ENCODE measurements at regions not wholly inside any gene's neighbourhood (a gene's known extent, or its start where the extent isn't known, plus 50 kb on each side); places are given as distances from the start of the nearest gene placed in this dataset.
"Not testable (repeated sequence)": the region's sequence is repeated elsewhere in the genome, so short reads cannot be mapped to it uniquely, and the experiment has no call there.

DNA sequence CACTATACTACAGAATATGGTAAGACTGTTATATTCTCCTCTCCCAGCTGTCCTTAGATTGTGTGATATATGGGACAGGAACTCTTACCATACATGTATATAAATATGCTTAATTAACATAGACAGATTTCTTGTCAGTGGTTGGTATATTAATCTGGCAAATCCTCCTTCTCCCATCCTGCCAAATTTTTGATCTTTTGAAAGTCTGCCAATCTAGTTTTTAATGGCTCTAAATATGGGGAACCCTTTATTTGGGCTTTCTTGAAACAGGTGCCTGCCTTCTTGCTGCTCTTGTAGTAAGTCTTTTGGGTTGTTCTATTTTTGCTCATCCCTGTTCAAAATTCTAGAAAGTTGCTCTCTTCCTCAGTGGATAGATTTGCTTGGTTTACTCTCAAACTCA is 63.5 kb downstream of the SPATA31D1 start:
- no peak for DNase-seq

DNA sequence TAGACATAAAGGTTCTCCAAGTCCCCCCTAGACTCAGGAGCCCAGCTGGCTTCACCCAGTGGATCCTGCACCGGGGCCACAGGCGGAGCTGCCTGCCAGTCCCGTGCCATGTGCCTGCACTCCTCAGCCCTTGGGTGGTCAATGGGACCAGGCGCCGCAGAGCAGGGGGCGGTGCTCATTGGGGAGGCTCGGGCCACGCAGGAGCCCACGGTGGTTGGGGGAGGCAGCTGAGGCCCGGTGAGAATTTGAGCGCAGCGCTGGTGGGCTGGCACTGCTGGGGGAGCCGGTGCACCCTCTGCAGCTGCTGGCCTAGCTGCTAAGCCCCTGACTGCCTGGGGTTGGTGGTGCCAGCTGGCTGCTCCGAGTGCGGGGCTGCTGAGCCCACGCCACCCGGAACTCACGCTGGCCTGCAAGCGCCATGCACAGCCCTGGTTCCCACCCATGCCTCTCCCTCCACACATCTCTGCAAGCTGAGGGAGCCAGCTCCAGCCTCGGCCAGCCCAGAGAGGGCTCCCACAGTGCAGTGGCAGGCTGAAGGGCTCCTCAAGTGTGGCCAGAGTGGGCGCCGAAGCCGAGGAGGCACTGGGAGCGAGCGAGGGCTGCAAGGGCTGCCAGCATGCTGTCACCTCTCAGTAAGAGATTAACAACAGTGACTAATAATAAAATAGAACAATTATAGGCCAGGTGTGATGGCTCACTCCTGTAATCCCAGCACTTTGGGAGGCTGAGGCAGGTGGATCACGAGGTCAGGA is 65.9 kb downstream of the SPATA31D1 start:
- DNase-seq = no peak

DNA sequence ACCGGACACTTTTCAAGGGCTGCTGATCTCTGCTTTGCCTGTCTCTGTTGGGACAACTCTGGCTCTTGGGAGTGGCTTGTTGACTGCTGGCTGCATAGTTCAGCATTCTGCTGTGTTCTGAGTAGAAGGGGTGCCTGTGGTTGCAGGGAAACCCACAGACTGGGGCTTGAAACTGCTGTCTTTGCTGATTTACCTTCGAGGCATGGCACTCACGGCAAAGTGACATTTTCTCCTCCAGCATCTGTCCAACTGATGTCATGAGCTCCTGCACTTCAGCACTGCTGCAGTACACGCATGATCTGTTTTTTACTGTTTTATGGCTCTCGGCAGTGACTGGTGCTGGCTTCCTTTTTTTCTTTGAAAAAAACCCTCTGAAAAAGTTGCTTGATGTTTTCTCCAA is 69.2 kb downstream of the SPATA31D1 start:
- no peak for DNase-seq

DNA sequence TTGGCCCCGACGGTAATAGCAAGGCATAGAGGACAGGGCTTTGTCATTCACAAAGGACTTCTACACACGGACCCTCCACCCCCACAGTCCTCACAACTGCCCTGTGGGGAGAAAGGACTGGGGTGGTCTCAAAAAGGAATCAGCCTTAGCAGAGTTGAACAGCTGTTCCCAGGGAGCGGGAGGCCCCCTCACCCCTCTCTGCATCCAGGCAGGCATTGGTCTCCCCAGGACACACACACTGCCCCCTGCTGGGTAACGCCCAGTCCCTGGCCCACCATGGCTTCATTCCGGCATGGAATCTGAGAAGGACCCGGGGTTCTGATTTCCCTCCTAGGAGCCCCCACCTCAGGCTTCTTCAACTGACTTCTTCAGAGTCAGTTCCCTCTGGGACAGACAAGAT is 73.2 kb downstream of the SPATA31D1 start:
- not testable (repeated sequence) for DNase-seq

DNA sequence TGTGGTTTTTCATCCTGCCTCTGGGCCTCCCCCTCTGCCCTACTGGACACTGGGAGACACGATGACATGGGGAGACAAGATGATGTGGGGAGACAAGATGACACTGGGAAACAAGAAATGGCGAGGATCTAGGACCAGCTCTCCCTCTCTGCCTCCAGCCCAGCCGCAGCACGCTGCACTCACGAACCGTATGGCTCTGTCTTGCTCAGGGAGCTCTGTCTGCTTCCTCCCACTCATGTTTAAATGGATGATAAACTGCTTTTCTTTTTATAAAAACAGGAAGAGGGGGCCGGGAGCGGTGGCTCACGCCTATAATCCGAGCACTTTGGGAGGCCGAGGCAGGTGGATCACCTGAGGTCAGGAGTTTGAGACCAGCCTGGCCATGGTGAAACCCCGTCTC is 73.7 kb downstream of the SPATA31D1 start:
- DNase-seq = no peak

DNA sequence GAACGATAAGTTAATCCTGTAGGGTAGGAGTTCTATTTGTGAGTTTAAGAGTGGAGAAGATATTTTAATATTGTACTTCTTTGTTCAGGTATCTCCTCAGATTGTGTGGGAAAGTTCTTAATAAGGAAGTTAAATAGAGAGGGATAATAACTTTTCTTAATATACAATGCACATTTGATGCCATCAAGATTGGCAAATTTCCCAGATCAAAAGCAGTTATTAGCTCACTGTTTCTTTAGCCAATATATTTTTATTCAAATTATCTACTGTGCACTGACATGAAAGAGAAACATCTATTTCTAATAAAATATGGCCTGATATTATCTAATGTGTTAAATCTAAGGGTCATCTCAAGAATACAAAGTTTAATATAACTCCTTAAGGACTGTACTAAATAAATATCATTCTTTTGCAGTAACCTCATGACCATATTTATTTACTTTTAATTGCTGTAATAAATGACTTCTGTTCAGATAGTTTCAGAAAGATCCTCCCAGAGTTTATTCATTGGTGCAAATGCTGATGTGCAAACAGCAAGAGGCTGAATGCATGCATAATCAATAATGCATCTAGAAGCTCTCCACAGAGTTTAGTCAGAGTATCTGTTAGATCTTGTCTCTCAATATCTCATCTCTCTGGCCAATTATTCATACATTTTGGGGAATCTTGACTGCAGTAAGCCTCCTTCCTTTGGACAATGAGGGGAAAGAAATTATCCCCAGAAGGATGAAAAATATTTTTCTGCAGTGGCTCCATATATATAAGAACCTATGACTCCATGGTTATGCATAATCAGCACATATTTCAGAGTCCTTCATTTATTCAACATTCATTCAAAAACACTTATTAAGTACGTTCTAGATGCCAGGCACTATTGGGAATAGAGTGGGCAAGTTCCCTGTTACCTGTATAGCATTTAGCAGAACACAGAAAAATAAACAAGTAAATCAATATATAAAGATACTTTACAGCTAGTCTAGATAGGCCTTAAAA is 85.3 kb downstream of the SPATA31D1 start:
- DNase-seq = no peak

DNA sequence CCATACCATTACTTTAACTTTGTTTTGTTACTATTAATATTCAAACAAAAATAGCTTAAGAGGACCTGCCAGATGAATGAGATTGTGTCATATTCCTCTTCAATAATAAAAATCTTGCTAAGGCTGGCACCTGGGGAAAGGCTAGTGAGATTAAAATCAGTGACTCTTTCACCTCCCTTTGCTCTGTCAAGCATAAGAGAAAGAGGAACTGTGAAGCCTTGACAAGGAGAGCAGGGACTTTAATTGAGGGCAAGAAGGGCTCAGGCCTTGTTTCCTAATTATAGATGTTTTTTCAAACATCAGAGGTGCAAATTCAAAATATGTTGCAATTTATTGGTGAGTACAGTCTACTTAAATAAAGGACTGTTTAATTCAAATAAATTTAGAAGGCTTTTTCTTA is 91.7 kb downstream of the SPATA31D1 start:
- no peak for DNase-seq

DNA sequence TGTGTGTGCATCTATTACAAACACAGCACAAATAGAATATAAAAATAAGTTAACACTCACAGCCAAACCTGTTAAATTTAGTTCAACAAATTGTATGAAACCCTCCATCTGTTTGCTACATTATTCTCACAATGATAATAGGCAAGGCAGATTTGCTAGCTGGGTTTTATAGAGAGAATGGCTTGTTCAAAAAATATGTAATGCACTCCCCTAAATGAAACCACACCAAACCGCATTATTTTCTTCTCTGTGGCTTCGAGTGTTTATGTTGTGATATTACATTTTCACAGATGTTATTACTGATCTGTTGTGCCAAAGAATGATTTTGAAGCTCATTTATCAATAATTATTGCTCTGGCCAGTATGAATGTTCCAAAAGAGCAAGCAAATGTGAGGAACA is 92.9 kb downstream of the SPATA31D1 start:
- DNase-seq = no peak

DNA sequence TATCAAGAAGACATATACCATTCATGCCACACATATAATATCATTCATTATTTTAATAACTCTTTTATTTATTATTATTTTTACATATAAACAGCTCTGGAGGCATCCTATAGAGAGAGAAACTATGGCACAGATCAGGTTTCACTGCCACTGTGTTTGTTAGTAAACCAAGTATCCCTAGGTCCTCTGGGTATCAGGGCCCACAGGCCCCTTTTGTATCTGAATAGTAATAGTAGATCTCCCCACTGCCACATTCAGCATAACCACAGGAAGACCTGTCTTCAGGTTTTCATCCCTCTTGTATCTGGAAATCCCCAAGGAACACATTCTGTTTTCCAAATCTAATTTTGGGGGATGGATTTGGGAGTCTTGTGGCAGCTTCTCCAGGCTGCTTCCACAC is 94.0 kb downstream of the SPATA31D1 start:
- DNase-seq = no peak

DNA sequence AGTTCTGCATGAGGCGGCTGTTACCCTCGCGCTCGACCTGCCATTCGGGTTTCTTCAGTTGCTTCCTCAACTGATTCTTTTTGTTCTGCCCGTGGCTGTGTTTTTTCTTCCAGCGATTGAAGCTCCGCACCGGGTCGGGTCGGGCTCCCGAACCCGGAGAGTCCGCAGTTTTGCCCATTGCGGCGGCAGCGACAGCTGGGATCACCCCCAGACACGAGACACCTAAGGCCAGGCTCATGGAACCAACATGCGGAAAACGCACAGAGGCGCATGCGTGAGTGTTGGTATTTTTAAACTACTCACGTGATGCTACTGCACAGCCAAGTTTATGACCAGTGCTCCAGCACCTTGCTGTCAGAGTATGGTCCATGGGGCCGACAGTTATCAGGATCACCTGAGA is 100.0 kb downstream of the SPATA31D1 start:
- DNase-seq = no peak

DNA sequence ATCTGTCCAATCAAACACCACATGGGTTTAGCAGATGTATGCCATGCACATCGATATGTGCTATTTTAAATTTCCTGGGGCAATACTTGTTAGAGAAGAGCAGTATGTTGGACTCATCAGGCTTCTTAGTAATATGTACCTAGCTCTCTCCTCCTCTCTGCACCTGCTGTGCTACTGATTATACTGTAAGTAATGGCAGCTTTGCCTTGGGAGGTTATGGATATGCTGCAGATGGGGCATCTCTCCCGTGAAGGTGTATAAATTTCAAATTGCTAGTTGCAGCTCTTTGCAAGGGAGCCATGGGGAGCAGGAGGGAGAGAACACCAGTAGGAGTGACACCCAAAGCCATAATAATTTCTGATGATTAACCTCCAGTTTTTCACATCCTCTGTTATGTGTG is 101.5 kb downstream of the SPATA31D1 start:
- DNase-seq = no peak

DNA sequence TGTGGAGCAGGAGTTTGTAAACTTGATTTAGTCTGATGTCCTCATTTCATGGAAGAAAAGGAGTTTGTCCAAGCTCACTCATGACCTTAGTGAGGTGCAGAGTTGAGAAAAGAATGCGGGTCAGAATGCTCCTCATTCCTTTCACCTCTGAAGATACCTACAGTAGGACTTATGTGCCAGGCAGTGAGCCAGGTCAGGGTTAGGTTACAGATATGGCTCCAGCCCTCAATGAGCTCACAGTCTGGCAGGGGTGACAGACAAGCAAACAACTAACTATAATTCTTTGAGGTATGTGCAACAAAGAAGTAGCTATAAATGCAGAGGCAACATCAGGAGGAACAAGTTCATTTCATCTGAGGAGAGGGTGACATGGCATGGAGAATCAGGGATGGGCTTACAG is 102.5 kb downstream of the SPATA31D1 start:
- DNase-seq = no peak

DNA sequence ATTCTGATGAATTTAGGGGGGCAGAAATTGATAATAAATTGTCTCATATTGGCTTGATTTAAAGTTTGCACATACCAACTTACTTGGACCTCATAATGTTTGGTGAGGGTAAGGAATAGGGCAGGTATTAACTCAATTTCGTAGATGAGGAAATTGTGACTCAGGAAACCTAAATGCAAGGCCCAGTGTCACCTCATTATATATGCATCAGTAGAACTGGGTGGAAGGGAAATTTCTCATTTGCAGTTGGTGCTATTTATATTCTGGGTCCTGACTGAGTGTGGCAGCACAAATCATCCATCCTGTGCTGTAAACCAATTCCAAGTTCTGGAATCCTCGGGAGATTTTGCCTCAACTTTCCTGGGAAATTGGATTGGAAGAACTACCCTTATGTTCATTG is 103.0 kb downstream of the SPATA31D1 start:
- DNase-seq = no peak

DNA sequence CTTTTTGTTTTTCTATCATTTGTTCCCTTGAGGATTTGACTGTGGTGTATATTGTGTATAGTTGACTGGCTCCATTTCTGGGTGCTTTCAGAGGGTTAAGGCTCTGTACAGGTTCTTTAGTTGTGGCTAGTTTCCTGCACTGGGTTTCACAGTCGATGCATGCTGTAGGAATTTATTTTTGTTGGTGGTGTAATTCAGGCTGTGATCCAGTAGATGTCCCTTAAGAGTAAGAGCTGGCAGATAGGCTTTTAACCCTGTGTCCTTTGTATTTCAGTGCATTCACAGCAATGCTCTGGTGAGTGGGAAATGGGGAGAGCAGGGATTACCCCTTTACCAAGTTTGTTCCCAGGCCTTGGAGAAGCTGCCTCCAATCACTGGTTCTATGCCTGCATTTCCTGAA is 112.9 kb downstream of the SPATA31D1 start:
- no peak for DNase-seq

DNA sequence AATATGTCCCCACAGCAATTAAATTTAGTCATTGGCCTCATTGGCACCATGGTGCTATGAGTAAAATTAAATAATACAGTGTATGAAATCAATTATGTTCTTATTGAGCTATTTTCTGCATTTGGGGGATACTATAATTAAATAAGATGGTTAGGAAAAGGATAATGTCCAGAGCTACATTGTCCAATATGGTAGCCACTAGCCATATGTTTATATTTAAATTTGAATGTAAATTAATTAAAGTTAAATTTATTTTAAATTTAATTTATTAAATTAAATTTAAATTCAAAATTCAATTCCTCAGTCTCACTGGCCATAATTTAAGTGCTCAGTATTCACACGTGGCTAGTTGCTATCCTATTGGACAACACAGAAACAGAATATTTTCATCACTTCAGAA is 115.7 kb downstream of the SPATA31D1 start:
- no peak for DNase-seq

DNA sequence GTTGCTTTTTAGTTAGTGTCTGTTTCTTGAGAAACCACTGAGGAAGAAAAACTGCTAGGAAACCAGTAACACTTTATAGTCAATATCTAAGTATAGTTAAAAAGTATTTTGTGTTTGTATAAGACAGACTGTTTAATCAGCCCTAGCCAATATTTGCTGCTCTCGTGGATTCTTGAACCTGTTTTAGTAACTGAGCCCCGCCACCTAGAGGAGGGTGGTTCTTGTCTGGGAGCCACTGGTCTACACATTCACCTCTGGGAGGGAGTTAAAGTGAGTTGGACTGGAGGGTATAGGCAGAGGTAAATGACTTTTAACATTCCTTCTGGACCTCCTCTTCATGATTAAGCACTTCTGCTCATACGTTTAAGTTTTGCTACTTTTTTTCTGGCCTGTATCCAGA is 117.2 kb downstream of the SPATA31D1 start:
- DNase-seq = no peak

DNA sequence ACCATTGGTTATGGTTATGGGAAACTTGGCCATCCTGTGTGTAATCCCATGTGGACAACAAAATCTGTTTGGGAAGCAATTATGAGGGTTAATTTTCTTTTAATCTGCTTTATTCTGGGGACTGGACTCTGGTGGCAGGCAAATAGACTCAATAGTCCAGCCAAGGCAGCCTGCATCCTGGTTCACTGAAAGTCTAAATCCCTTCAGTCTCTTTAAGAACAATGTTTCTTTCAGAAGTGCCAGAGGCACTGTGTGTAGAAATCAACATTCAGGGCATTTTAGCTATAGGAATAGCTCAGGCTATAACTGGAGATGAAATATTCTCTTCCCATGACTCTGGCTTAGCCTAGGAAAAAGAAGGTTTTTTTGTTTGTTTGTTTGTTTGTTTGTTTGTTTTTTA is 118.0 kb downstream of the SPATA31D1 start:
- DNase-seq = no peak

DNA sequence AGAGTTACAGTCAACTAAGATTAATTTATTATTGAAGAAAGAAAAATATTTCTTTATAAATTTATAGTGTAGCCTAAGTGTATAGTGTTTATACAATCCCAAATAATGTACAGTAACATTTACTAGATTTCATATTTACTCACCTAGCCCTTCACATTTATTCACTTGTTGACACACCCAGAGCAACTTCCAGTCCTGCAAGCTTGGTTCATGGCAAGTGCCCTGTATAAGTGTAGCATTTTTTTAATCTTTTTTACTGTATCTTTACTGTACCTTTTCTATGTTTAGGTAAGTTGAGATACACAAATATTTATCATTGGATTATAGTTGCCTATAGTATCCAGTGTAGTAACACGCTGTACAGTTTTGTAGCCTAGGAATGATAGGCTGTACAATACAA is 119.9 kb downstream of the SPATA31D1 start:
- DNase-seq = no peak

DNA sequence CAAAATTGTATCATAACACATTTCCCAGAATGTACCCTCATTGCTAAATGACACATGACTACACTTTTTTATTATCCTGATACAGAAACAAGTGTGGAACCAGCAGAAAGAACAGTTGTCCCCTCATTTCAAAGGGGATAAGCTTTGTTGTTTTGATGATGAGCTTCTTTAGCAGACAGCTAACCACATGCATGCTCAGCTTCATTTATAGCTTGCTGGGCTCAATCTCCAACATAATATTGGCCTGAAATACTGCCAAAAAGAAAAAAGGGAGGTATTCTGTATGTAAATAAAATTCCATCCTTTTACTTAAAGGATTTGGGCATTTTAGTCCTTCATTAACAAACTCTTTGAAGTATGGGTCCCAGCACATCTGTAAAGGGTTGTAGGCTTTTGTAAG is 120.4 kb downstream of the SPATA31D1 start:
- DNase-seq = no peak

DNA sequence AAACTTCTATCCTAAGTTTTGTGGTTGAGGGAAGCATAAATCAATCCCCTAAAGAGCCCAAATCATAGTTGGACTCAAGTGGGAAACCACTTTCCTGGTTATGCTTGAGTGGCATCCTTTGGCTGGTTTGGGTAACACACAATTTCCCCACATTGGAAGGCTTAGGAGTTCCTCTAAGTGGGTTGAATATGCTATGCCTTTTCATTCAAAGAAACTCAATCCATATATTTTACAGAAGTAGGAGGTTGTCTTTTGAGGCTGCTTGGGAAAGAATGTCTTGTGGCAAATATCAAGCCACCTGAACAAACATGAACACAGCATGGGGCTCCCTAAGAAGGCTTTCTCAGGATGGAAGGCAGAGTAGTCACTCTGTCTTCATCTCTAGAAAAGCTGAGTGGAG is 121.1 kb downstream of the SPATA31D1 start:
- no peak for DNase-seq

DNA sequence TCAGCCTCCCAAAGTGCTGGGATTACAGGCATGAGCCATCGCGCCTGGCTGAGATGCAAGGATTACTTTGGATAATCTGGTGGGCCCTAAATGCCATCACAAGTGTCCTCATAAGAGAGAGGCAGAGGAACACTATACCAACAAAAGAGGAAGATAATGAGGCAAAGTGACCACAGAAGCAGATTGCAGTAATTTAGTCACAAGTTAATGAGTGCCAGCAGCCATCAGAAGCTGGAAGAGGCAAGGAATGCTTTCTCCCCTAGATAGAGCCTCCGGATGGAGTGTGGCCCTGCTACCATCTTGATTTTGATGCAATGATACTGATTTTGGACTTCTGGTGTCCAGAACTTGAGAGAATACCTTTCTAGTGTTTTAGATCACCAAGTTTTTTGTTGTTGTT is 122.3 kb downstream of the SPATA31D1 start:
- DNase-seq = no peak

DNA sequence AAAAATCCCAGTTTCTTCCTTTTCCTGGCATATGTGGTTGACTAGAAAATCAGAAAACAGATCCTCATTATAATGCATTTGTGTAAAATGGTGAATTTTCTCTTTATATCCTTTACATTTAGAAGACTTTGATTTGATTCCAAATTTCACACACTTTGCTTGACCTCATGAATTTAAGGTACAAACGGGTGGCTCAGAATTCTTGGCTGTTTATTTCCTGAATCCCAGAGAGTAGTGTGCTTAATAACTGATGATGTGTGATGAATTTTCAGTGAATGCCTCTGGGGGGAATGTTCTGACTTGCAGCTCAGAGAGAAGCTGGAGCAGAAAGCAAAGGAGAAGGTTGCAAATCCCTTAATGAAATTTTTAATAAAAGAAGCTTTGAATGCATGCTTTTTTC is 126.8 kb downstream of the SPATA31D1 start:
- DNase-seq = no peak

DNA sequence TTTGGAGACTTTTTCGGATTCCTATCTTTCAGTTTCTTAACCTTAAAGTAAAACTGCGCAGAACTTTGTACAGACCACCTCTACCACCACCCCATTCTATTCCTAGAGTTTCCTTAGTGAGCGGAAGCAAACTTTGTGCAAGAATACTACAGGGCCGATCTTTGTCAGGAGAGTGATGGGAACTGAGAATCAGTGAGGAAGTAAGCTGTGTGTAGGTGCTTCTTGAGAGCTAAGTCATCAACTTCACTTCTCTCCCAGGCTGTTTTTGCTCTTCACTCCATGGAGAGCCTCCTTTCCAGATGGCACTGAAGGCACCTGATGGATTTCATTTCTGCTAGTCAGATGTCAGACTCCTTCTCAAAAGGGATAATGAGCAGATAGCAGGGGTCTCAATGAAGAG is 127.3 kb downstream of the SPATA31D1 start:
- DNase-seq = no peak

DNA sequence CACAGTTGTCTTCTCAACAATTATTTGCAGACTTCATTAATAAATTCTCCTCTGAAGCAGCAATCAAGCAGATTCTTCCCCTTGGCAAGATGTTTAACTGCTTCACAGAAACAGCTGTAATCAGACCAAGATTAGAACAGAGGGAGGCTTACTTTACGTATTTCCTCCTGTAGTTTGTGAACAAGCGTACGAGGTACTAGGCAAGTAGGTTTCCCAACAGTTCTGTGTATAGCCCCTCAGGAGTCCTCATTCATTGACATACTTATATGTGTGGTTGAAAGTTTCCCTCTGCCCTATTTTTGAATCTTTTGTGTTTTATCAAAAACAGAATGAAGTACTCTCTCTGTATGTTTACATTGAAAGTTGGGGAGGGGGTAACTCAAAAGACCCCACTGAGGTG is 128.0 kb downstream of the SPATA31D1 start:
- DNase-seq = no peak
